ENCODE measurements at regions not wholly inside any gene's neighbourhood (a gene's known extent, or its start where the extent isn't known, plus 50 kb on each side); places are given as distances from the start of the nearest gene placed in this dataset.

GRCh38 chr6:105964979-105965760 is 121.0 kb upstream of the PRDM1 start:
- DNase-seq (ENCODE audit: low read depth): no peak

DNA sequence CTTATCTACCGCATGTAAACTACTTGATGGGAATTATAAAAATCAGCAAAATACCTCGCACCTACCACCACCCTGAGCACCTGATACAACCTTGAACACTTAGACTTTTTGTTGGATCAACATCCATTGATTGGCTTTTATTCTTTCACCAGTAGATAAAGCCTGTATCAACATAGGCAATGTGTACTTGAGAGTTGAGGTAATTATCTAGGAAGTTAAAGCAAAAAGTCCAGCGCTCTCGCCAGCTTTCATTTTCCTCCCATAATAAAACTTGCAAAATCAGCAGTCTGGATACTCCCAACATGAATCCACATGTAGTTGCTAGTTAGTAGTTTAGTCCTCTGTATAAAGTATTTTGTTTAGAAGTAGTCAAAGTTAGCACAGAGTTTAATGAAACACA is 132.0 kb upstream of the PRDM1 start:
- no peak for DNase-seq (ENCODE audit: low read depth)

GRCh38 chr6:105952772-105953690 is 133.1 kb upstream of the PRDM1 start:
- DNase-seq (ENCODE audit: low read depth): no peak

DNA sequence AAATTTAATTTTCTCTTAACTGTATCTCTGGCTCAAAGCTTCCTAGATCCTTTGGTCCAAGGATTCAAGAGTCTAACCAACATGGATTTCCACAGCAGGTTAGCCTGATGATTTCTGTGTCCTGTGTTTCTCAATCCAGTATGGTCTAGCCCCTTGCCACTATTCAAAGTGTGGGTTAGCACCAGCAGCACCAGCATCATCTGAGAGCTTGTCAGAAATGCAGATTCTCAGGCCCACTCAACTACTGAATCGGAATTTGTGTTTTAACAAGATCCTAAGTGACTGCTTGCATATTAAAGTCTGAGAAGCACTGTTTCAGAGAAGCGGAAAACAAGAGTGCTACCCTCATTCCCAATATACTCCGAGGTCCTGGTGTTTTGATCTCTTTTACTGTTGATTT is 133.8 kb upstream of the PRDM1 start:
- no peak for DNase-seq (ENCODE audit: low read depth)

DNA sequence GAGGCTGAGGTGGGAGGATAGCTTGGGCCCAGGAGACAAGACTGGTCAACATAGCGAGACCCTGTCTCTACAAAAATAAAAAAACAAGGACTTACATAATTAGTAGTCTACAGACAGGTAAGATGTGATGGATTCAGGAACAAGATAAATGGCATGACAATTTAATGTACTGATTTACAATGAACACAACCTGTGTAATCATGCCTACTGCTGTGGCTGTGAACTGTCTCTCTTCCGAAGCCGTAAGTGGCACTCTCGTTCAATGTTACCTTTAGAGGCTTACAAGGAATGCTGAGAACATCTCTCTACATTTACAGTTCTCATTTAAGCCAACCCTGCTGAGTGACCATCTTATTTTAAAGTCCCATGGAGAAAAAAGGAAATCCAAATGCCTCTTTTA is 134.8 kb upstream of the PRDM1 start:
- DNase-seq (ENCODE audit: low read depth): no peak

- DNase-seq (ENCODE audit: low read depth): no peak
These were observed 136.3 kb upstream of the PRDM1 start for GRCh38 chr6:105949869-105950268.

- DNase-seq (ENCODE audit: low read depth): no peak
These were observed 142.6 kb upstream of the PRDM1 start for GRCh38 chr6:105943514-105943913.

- DNase-seq (ENCODE audit: low read depth): no peak
These were observed 144.3 kb upstream of the PRDM1 start for GRCh38 chr6:105941621-105942412.

DNA sequence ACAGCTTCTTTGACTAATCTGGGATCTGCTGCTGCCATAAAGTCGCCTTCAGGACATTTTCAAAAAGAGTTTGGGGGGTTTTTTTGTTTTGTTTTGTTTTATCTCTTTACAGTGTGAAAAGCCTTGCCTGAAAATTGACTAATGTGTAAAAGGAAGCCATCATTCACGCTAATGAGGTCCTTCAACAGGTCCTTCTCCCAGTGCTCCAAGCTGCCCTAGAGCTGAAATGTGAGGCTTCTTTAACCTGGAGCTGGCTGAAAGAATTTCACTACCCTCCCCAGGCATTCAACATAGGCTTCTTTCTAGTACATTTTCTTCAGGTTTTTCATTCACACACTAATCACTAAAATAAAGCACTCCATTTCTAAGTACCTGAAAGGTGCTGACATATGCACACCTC is 145.1 kb upstream of the PRDM1 start:
- no peak for DNase-seq (ENCODE audit: low read depth)

DNA sequence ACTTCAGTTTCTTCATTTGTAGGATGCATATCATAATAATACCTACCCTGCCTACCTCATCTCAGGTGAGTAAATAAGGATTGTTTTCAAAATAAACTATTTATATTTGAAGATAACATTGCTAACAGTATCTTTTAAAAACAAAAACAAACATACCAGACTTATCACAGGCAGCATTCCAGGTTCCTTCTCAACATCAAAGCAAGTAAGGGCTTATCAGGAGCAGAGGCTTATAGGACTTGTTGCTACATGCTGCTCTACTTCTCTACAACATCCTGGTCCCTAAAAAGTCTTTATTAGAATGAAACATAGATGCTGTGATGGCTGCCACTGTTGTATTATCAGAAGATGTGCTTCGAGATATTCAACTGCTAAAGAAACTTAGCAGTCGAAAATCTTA is 149.2 kb upstream of the PRDM1 start:
- DNase-seq (ENCODE audit: low read depth): no peak

DNA sequence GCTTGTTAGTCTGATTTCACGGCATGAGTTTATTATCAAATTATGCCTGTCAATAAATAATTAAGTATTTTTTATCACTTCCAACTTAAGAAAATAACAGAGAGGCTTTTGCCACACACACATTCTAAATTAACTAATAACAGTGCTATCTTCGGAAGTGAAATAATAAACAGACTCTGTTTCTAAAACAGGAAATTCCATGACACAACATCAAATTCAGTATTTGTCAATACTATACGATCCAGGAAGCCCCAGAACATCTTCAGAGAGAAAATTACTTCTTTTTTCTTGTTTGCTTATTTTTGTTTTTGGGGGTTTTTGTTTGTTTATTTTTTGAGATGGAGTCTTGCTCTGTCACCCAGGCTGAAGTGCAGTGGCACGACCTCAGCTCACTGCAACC is 150.7 kb upstream of the PRDM1 start:
- DNase-seq (ENCODE audit: low read depth): no peak

- no peak for DNase-seq (ENCODE audit: low read depth)
These were observed 151.4 kb upstream of the PRDM1 start for GRCh38 chr6:105934708-105935107.

GRCh38 chr6:105932440-105932839 is 153.7 kb upstream of the PRDM1 start:
- no peak for DNase-seq (ENCODE audit: low read depth)

DNA sequence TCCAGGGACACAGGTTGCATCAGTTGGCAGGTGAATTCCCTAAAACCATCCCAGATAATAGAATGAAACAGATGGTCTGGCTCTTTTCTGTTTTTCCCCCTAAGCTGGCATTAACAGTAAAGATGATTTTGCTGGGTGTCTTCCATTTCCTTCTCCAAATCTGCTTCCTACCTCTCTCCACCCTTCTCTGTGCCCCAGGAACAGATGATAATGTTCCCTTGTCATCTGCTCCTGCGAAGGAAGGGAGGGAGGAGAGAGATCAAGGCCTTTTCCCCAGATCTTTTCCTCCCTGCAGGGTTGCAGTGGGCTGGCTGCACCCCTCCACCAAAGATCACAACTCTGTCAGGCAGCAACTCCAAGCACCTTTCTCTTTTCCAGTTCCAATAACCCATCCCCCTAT is 156.5 kb upstream of the PRDM1 start:
- DNase-seq (ENCODE audit: low read depth): no peak

- DNase-seq (ENCODE audit: low read depth): no peak
These were observed 159.8 kb upstream of the PRDM1 start for GRCh38 chr6:105926318-105926717.

DNA sequence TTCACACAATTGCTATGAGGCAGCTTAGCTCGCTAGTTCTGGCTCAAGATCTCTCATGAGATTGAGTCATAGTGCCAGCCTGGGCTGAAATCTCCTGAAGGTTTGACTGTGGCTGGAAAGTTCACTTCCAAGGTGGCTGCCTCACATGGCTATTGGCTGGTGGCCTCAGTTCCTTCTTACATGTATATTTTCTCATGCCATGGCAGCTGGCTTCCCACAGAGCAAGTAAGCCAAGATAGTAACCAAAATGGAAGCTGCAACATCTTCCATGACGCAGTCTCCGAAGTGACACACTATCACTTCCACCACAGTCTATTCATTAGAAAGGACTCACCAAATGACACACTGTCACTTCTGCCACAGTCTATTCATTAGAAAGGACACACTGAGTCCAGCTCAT is 160.4 kb upstream of the PRDM1 start:
- DNase-seq (ENCODE audit: low read depth): no peak

- no peak for DNase-seq (ENCODE audit: low read depth)
These were observed 164.4 kb upstream of the PRDM1 start for GRCh38 chr6:105921781-105922180.

GRCh38 chr6:105920071-105920470 is 166.1 kb upstream of the PRDM1 start:
- DNase-seq (ENCODE audit: low read depth): no peak

DNA sequence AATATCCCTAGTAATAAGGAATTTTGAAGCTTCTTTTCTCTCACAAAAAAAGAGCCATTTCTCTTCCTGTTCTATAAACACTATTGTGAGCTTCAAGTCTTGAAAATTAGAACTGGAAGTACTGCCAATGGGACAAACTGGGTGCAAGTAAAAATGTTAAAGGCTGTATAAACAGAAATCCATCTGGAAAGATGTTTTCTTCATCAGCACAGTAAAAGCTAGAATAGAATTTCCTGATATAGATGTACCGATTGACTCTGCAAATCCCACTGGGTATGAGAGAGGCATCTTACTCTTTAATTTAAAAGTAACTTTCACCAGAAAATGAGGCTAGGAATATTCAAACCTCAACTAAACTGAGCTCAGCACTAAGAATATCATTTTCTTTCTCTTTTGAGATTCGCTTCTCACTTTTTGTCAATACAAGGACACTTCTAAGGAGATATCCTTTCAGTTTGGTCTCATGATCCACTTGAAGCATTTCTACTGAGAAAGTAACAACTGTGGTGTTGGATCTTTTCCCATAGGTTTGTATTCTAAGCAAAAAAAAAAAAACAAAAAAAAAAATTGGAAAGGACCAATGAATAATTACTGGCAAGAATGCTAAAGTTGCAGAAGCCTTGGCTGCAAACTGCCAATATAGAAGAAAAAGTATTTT is 169.0 kb upstream of the PRDM1 start:
- no peak for DNase-seq (ENCODE audit: low read depth)

GRCh38 chr6:105911106-105911629 is 175.0 kb upstream of the PRDM1 start:
- DNase-seq (ENCODE audit: low read depth): no peak

DNA sequence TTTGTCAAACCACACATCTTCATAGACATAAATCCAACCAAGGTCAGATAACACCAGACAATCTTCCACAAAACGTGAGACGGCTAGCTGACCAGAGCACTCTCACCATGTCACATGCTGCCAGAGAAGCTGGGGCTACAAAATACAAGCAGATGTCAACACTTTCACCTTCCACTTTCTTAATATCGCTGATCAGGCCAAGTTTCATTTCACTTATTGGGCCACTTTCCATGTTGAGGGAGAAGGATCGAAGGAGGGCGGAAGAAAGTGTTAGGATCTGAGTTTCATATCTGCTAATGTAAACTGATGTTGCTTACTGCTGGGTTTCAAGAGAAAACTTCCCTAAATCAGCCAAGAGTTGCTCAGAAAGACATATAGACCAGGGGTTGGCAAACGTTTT is 177.0 kb upstream of the PRDM1 start:
- no peak for DNase-seq (ENCODE audit: low read depth)

DNA sequence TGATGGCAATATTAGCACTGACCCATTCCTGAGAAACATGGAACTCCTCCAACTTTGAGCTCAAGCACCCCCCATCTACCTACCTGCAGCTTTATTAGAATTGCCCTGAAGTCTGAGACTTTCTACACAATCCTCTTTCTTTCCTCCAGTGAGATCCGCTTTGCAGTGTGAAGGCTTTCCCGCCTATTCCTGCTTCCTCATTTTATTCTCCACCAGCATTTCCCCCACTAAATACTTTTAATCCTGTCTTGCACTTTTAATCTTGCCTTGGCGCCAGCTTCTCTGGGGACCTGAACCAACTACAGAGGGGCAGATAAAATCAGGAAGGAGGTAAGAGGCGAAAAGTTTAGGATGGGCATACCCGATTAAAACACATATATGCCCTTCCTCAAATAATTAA is 178.1 kb upstream of the PRDM1 start:
- DNase-seq (ENCODE audit: low read depth): no peak

Measured in activated T-cell treated with anti-CD3 and anti-CD28 coated beads for 48 hours (primary cell).